D721Med (cell line): ENCODE measurements at regions not wholly inside any gene's neighbourhood (a gene's known extent, or its start where the extent isn't known, plus 50 kb on each side); places are given as distances from the start of the nearest gene placed in this dataset.

Experiments used
- DNase-seq: peaks from one replicate; pipeline ENCODE4 v3.0.0; 2011; ENCODE audit warnings: low spot score; ENCODE audit not compliant: insufficient read length
- FAIRE-seq: peaks from 2 replicates; lab custom pipeline; 2011; peaks lifted over from hg19 to GRCh38; lab: Jason Lieb, UNC
- CTCF ChIP-seq: IDR thresholded peaks from 2 replicates; pipeline ENCODE4 v1.5.1; 2012; ENCODE audit warnings: mild to moderate bottlenecking, control low read depth; ENCODE audit not compliant: insufficient read depth; ENCODE audit errors: missing control alignments

DNA sequence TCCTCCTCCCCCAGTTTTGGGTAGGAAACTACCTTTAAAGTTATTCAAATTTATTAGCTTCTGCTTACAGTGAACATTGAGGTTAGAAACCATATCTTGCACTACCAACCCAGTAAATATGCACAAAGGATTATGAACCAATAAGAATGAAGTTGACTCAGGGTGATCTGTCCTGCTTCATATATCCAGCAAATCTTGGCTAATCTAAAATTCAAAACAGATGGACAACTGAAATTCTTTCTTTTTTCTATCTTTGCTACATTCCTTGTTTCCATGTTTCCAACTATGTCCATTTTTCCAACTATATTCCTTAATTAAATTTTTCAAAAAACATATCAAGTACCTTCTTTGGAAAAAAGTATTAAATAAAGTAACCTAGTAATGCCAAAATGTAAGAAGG lies 149.3 kb downstream of the FAM124B start:
- TF ChIP-seq CTCF: no peak
- DNase-seq (no peak), FAIRE-seq (no peak)

- FAIRE-seq (no peak), DNase-seq (no peak)
- no peak for TF ChIP-seq CTCF
Measured at GRCh38 chr2:224248944-224249371, 152.9 kb downstream of the FAM124B start.

- FAIRE-seq: no peak
- DNase-seq: no peak
- no peak for TF ChIP-seq CTCF
Measured at GRCh38 chr2:224242561-224242960, 159.3 kb downstream of the FAM124B start.

DNA sequence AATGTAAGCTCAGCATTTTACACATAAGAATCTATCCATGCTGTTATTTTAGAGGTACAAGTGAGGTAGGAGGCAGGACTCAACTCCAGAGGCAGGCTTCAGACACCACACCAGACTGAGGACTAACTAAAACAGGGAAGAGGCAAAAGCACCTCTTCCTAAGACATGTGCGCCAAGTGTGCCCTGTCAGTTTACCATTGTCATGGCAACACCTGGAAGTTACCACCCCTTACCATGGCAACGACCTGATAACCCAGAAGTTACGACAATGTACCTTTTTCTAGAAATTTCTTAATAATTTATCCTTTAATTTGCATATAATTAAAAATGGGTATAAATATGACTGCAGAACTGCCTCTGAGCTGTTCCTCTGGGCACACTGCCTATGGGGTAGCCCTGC lies 160.1 kb downstream of the FAM124B start:
- DNase-seq: no peak
- no peak for FAIRE-seq
- no peak for TF ChIP-seq CTCF

DNA sequence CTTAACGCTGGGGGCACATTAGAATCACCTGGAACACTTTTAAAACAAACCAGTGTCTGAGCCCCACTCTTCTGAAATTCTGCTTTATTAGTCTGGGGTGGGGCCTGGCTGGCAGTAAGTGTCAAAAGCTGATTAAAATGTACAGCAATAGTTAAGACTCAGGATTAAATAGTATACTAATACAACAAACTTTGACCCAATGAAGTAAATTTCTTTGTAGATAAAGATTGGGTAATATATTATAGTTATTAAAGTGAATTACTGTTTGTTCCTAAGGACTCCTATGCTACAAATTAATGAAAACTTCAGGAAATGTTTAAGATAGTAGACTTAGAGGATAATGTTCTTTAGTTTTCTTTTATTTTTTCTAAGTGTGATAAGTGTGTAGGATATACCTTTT lies 160.9 kb downstream of the FAM124B start:
- no peak for DNase-seq
- FAIRE-seq: no peak
- TF ChIP-seq CTCF: no peak

GRCh38 chr2:224223851-224224555 lies 177.9 kb downstream of the FAM124B start:
- FAIRE-seq (no peak), DNase-seq (no peak)
- TF ChIP-seq CTCF: no peak

- FAIRE-seq: no peak
- no peak for DNase-seq
- no peak for TF ChIP-seq CTCF
Measured at GRCh38 chr2:224222974-224223373, 178.9 kb downstream of the FAM124B start.
